Type B pancreatic cell (in vitro differentiated cells): ENCODE measurements at regions not wholly inside any gene's neighbourhood (a gene's known extent, or its start where the extent isn't known, plus 50 kb on each side); places are given as distances from the start of the nearest gene placed in this dataset.

Source experiments
- DNase-seq: peaks from one replicate; pipeline ENCODE4 v3.0.0; 2021; ENCODE audit warnings: mixed read lengths; ENCODE audit not compliant: unreplicated experiment; ENCODE audit errors: extremely low spot score
- H3K27ac Mint-ChIP-seq: 2 replicates; pipeline ENCODE4 v1.8.0; 2021; ENCODE audit warnings: mild to moderate bottlenecking, mixed read lengths
- H3K27me3 Mint-ChIP-seq: 2 replicates; pipeline ENCODE4 v1.8.0; 2021; ENCODE audit warnings: mixed read lengths
- H3K36me3 Mint-ChIP-seq: 2 replicates; pipeline ENCODE4 v1.8.0; 2021; ENCODE audit warnings: mixed read lengths
- H3K4me1 Mint-ChIP-seq: one replicate; pipeline ENCODE4 v1.8.0; 2021; ENCODE audit warnings: mixed read lengths; ENCODE audit not compliant: unreplicated experiment
- H3K4me3 Mint-ChIP-seq: 2 replicates; pipeline ENCODE4 v1.8.0; 2021; ENCODE audit warnings: mild to moderate bottlenecking, mixed read lengths
- H3K9me3 Mint-ChIP-seq: 2 replicates; pipeline ENCODE4 v1.8.0; 2021; ENCODE audit warnings: mixed read lengths
- TF ChIP-seq, protein P1 (sequence below): fragments of 200-600 bp; sonication (generic); conservative IDR thresholded peaks from 2 replicates; pipeline ENCODE4 v1.5.0; 2021; ENCODE audit warnings: antibody characterized with exemption, mild to moderate bottlenecking

DNA sequence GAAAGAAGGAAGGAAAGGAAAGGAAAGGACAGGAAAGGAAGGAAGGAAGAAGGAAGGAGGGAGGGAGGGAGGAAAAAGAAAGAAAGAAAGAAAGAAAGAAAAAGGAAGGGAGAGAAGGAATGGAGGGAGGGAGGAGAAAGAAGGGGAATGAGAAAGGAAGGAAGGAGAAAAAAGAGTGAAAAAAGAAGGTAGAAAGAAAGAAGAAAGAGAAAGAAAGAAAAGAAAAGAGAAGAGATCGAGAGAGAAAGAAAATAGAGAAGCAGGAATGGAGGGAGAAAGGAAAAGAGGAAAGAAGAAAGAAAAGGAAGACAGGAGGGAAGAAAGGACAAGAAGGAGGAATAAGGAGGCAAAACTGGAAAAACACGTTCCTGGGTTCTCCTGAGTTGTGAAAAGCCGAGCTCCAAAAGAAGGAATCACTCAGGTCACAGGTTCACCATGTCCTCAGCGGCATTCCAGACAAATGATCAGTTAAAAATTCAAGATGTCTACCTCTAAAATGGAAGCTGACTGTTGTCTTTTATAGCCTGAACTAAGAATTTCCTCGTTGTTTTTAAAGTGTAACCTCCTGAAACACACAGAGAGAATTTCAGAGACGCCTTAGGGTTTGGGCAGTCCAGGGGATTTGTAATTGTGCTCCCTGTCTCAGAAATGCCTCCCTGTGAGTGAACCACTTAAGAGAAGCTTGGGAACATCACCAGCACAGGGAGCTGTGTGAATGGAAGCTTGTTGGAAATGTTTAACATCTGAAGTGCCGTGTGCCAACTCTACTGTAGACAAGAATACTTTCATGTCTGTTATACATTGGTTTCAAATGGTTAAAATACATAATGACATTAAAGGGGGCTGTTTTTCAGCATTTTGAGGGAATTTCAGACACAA is 80.7 kb downstream of the INHBA start:
- H3K4me3 Mint-ChIP-seq: no peak overlapping the region
- TF ChIP-seq, protein P1, sequence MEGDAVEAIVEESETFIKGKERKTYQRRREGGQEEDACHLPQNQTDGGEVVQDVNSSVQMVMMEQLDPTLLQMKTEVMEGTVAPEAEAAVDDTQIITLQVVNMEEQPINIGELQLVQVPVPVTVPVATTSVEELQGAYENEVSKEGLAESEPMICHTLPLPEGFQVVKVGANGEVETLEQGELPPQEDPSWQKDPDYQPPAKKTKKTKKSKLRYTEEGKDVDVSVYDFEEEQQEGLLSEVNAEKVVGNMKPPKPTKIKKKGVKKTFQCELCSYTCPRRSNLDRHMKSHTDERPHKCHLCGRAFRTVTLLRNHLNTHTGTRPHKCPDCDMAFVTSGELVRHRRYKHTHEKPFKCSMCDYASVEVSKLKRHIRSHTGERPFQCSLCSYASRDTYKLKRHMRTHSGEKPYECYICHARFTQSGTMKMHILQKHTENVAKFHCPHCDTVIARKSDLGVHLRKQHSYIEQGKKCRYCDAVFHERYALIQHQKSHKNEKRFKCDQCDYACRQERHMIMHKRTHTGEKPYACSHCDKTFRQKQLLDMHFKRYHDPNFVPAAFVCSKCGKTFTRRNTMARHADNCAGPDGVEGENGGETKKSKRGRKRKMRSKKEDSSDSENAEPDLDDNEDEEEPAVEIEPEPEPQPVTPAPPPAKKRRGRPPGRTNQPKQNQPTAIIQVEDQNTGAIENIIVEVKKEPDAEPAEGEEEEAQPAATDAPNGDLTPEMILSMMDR: no peak
- no peaks in the 10 kb centered on the region for H3K36me3 Mint-ChIP-seq
- DNase-seq: no peak
- H3K27me3 Mint-ChIP-seq: no peaks in the 10 kb centered on the region
- H3K9me3 Mint-ChIP-seq: no peaks in the 10 kb centered on the region
- no peak overlapping the region for H3K27ac Mint-ChIP-seq
- H3K4me1 Mint-ChIP-seq: no peaks in the 10 kb centered on the region

DNA sequence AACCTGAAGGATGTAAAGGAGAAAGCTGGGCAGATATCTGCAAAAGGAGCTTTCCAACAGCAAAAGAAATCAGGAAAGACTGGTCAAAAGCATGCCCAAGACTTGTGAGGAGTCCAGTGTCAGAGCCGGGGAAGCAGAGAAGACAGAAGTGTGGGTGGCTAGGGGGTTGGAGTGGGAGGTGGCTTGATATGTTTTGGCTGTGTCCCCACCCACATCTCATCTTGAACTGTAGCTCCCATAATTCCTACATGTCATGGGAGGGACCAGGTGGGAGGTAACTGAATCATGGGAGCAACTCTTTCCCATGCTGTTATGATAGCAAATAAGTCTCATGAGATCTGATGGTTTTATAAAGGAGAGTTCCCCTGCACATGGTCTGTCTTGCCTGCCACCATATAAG is 84.9 kb downstream of the INHBA start:
- no peaks in the 10 kb centered on the region for H3K36me3 Mint-ChIP-seq
- H3K9me3 Mint-ChIP-seq: no peaks in the 10 kb centered on the region
- H3K27ac Mint-ChIP-seq: no peak overlapping the region
- TF ChIP-seq, protein P1: no peak
- H3K4me1 Mint-ChIP-seq: no peaks in the 10 kb centered on the region
- H3K27me3 Mint-ChIP-seq: no peaks in the 10 kb centered on the region
- no peak for DNase-seq
- no peak overlapping the region for H3K4me3 Mint-ChIP-seq

DNA sequence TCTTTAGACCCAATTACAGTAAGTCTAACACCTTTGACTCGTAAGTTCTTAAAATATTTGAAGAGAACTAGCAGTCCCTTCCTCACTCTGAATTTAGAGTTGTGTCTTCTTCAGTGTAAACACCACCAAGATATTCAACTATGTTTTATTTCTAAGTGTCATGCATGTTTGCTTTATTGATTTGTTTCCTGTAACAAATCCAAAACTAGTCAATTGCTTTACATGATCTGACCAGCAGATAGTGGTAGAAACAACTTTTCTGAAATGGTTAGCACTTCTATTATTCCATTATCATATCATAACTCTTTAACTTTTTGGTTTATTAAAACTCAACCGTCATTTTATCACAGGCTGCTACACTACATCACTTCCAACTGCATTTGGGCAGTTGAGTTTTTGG is 90.1 kb downstream of the INHBA start:
- H3K27me3 Mint-ChIP-seq: no peaks in the 10 kb centered on the region
- TF ChIP-seq, protein P1: no peak
- no peaks in the 10 kb centered on the region for H3K36me3 Mint-ChIP-seq
- H3K4me3 Mint-ChIP-seq: no peak overlapping the region
- peaks cover 6% of the 10 kb centered on the region for H3K9me3 Mint-ChIP-seq
- no peak overlapping the region for H3K27ac Mint-ChIP-seq
- H3K4me1 Mint-ChIP-seq: no peaks in the 10 kb centered on the region
- DNase-seq: no peak

DNA sequence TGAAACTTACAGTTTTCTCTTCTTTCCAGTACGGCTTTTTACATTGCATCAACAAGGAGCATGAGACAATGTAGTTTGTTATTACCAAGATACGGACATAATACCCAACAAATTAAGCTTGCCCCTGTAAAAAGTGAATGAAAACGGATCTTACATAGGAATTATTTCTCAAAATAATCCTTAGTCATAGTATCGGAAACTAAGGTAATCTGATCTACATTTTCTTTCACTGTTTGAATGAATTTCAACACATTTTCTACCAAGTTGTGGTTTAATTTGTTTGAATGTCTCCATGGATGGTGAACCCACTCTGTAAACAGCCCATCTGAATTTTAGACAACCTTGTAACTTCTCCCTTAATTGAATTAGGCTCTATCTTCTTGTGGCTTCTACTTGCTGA is 90.5 kb downstream of the INHBA start:
- Mint-ChIP-seq H3K4me3 (no peak overlapping the region), H3K36me3 (no peaks in the 10 kb centered on the region), H3K4me1 (no peaks in the 10 kb centered on the region), H3K9me3 (peaks cover 6% of the 10 kb centered on the region), H3K27me3 (no peaks in the 10 kb centered on the region), H3K27ac (no peak overlapping the region)
- TF ChIP-seq, protein P1: no peak
- no peak for DNase-seq

DNA sequence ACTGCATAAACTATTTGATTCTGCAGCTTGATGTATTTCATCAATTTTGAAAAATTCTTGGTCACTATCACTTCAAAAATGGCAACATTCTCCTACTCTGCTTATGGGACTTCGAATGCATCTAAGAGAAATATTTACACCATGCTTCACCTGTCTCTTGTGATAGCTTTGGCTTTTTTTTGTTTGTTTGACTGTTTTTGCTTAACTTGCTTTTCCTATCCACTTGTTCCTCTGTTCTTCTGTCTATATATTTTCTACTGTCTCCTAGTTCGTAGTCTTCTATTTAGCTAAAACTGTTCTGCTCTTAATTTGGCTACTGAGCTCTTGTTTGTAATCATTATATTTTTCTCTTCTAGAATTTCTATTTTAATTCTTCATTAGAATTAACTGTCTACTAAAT is 94.4 kb downstream of the INHBA start:
- Mint-ChIP-seq H3K27me3 (no peaks in the 10 kb centered on the region), H3K4me1 (no peaks in the 10 kb centered on the region), H3K4me3 (no peak overlapping the region), H3K27ac (no peak overlapping the region), H3K36me3 (no peaks in the 10 kb centered on the region), H3K9me3 (peaks cover 6% of the 10 kb centered on the region)
- DNase-seq: no peak
- TF ChIP-seq, protein P1: no peak
